ENCODE measurements at regions not wholly inside any gene's neighbourhood (a gene's known extent, or its start where the extent isn't known, plus 50 kb on each side); places are given as distances from the start of the nearest gene placed in this dataset.

GRCh38 chr9:106333481-106333880 is 529.5 kb upstream of the ZNF462 start:
- DNase-seq (ENCODE audit: low read depth in 1 of 2, low spot score in 2 of 2) (no peak), FAIRE-seq (no peak)
- H4K8ac ChIP-seq (ENCODE audit: extremely low read depth, insufficient read depth, low read length): no peak overlapping the region
- no peaks in the 10 kb centered on the region for H3K79me1 ChIP-seq (ENCODE audit: low read depth, low read length)
- H3K4ac ChIP-seq (replicated peaks; ENCODE audit: insufficient read length, low read depth, low read length): no peak overlapping the region
- H3K4me3 ChIP-seq (ENCODE audit: extremely low read depth in 1 of 4, insufficient read depth in 2 of 4, low read depth in 3 of 4, low read length in 4 of 4): no peak overlapping the region
- POLR2A ChIA-PET (ENCODE audit: partially characterized antibody): no interaction called here
- H3K9ac ChIP-seq (replicated peaks in 1 of 4; ENCODE audit: extremely low read depth in 1 of 4, low read depth in 3 of 4, low read length in 3 of 4): no peak overlapping the region
- no peak overlapping the region for H2AK5ac ChIP-seq (ENCODE audit: low read depth, low read length)
- H3K56ac ChIP-seq (replicated peaks; ENCODE audit: insufficient read length, low read depth, low read length): no peak overlapping the region
- H3K79me2 ChIP-seq (ENCODE audit: control insufficient read depth in 1 of 2, insufficient read depth in 2 of 2, low read length in 2 of 2): no peaks in the 10 kb centered on the region
- no peak overlapping the region for H2BK15ac ChIP-seq (ENCODE audit: low read length)
- H3K27ac ChIP-seq (ENCODE audit: low read depth, low read length): no peak overlapping the region
- no peaks in the 10 kb centered on the region for H3K23me2 ChIP-seq (ENCODE audit: low read depth, low read length)
- no peak overlapping the region for H3K14ac ChIP-seq (ENCODE audit: insufficient read length)
- H2BK20ac ChIP-seq (ENCODE audit: low read length): no peak overlapping the region
- no peak overlapping the region for H3K23ac ChIP-seq (ENCODE audit: insufficient read length)
- no peak overlapping the region for H2AFZ ChIP-seq (ENCODE audit: low read length)
- H3K36me3 ChIP-seq (ENCODE audit: control insufficient read depth in 2 of 4, insufficient read depth in 4 of 4, low read length in 3 of 4): no peaks in the 10 kb centered on the region
- no peak overlapping the region for H4K91ac ChIP-seq (replicated peaks; ENCODE audit: insufficient read length, low read length)
- H2BK12ac ChIP-seq (ENCODE audit: low read depth, low read length): no peak overlapping the region
- H4K20me1 ChIP-seq (replicated peaks in 1 of 2; ENCODE audit: control insufficient read depth in 1 of 2, insufficient read depth in 2 of 2, low read length in 2 of 2): no peaks in the 10 kb centered on the region
- no peak overlapping the region for H2BK5ac ChIP-seq (ENCODE audit: low read depth, low read length)
- no peak overlapping the region for H3K18ac ChIP-seq (ENCODE audit: extremely low read depth, low read length)
- 92% methylated on average over 4 of the region's 4 CpGs; no CpG with 5 or more reads in 1 of the 2 experiments for WGBS, 2 experiments (ENCODE audit: extremely low coverage in 1 of 2, insufficient coverage in 1 of 2, insufficient read length in 1 of 2, insufficient replicate concordance in 2 of 2, low coverage in 1 of 2, low lambda C conversion rate in 2 of 2, missing lambda C conversion rate in 1 of 2)
- H3K4me1 ChIP-seq (replicated peaks in 1 of 4; ENCODE audit: control insufficient read depth in 3 of 4, insufficient read depth in 4 of 4, low read length in 3 of 4): no peaks in the 10 kb centered on the region
- H3K4me2 ChIP-seq (ENCODE audit: insufficient read depth in 1 of 2, low read depth in 2 of 2, low read length in 2 of 2): no peak overlapping the region
- H3K27me3 ChIP-seq (replicated peaks in 1 of 4; ENCODE audit: control insufficient read depth in 3 of 4, extremely low read depth in 1 of 4, insufficient read depth in 3 of 4, low read length in 3 of 4): no peaks in the 10 kb centered on the region
- TF ChIP-seq ZNF274 (IDR thresholded peaks at IDR 0.05; ENCODE audit: borderline replicate concordance, extremely low read depth, low read length) (no peak), JUND (IDR thresholded peaks at IDR 0.05; ENCODE audit: low read length) (no peak), RAD21 (IDR thresholded peaks at IDR 0.05 in 1 of 2, conservative IDR thresholded peaks at IDR 0.05 in 1 of 2; ENCODE audit: low read depth in 2 of 2, low read length in 2 of 2) (no peak), ATF2 (IDR thresholded peaks at IDR 0.05; ENCODE audit: low read length) (no peak), ATF3 (IDR thresholded peaks at IDR 0.05; ENCODE audit: insufficient read depth, low read depth, low read length) (no peak), CBX5 (IDR thresholded peaks at IDR 0.05; ENCODE audit: low read depth, low read length) (no peak), KDM4A (IDR thresholded peaks at IDR 0.05; ENCODE audit: low read depth, low read length, severe bottlenecking) (no peak)
- H3K9me3 ChIP-seq (ENCODE audit: insufficient read depth in 2 of 2, low read depth in 1 of 2, low read length in 1 of 2): no peaks in the 10 kb centered on the region
- CTCF ChIA-PET (ENCODE audit: partially characterized antibody): no interaction called here
- H2BK120ac ChIP-seq (replicated peaks; ENCODE audit: low read depth, low read length): no peak overlapping the region
- no peak overlapping the region for H4K5ac ChIP-seq (ENCODE audit: insufficient read length, low read depth, low read length)

Measured in H1 (cell line).